H1 (cell line): ENCODE measurements at regions not wholly inside any gene's neighbourhood (a gene's known extent, or its start where the extent isn't known, plus 50 kb on each side); places are given as distances from the start of the nearest gene placed in this dataset.

Source experiments
- ASH2L ChIP-seq: fragments of 200-600, 300-600 bp; sonication (generic); IDR thresholded peaks from one replicate; pipeline ENCODE4 v1.7.1; 2017; ENCODE audit warnings: low read length
- BCL11A ChIP-seq, 2 experiments: IDR thresholded peaks; one replicate each; pipeline ENCODE4 v1.6.1; 2011; ENCODE audit warnings: low read depth in 2 of 2, low read length in 2 of 2, mild to moderate bottlenecking in 2 of 2
- RXRA ChIP-seq: IDR thresholded peaks from 2 replicates; pipeline ENCODE4 v1.6.1; 2011; ENCODE audit warnings: low read depth, mild to moderate bottlenecking, low read length, moderate library complexity; ENCODE audit not compliant: insufficient read depth
- SIRT6 ChIP-seq: IDR thresholded peaks from one replicate; pipeline ENCODE4 v1.7.1; 2012; ENCODE audit warnings: low read length, inconsistent platforms
- SIX5 ChIP-seq: IDR thresholded peaks from 2 replicates; pipeline ENCODE4 v1.6.1; 2011; ENCODE audit warnings: mild to moderate bottlenecking, low read depth, low read length
- SP1 ChIP-seq: IDR thresholded peaks from 2 replicates; pipeline ENCODE4 v1.6.1; 2011; ENCODE audit warnings: low read depth, low read length
- SP2 ChIP-seq: IDR thresholded peaks from 2 replicates; pipeline ENCODE4 v1.6.1; 2012; ENCODE audit warnings: mild to moderate bottlenecking, low read length, inconsistent platforms

GRCh38 chr5:51621156-51621555, 237.9 kb downstream of the ISL1 start (continued):
- TF ChIP-seq SP1 (no peak), RXRA (no peak), SIX5 (no peak), SP2 (no peak), ASH2L (no peak), SIRT6 (no peak), BCL11A (IDR thresholded peaks at IDR 0.05; ENCODE audit: low read depth in 2 of 2, low read length in 2 of 2) (no peak)
- TF ChIP-seq, all 59 proteins: peak for 0
